ENCODE measurements at regions not wholly inside any gene's neighbourhood (a gene's known extent, or its start where the extent isn't known, plus 50 kb on each side); places are given as distances from the start of the nearest gene placed in this dataset.
"Not testable (repeated sequence)": the region's sequence is repeated elsewhere in the genome, so short reads cannot be mapped to it uniquely, and the experiment has no call there.

GRCh38 chr12:60197589-60197988 lies 601.8 kb downstream of the SLC16A7 start:
- no peak for DNase-seq

GRCh38 chr12:60201891-60202290 lies 606.1 kb downstream of the SLC16A7 start:
- DNase-seq, result no peak

- no peak for DNase-seq
These were observed 609.7 kb downstream of the SLC16A7 start for GRCh38 chr12:60205500-60205899.

GRCh38 chr12:60209521-60209920 lies 613.7 kb downstream of the SLC16A7 start:
- DNase-seq, result no peak

GRCh38 chr12:60209933-60210332 lies 614.1 kb downstream of the SLC16A7 start:
- DNase-seq, result no peak

- DNase-seq, result no peak
These were observed 614.9 kb downstream of the SLC16A7 start for GRCh38 chr12:60210756-60211155.

GRCh38 chr12:60211244-60211643 lies 615.4 kb downstream of the SLC16A7 start:
- DNase-seq, result no peak

GRCh38 chr12:60212159-60213000 lies 616.6 kb downstream of the SLC16A7 start:
- no peak for DNase-seq

- DNase-seq, result not testable (repeated sequence)
These were observed 617.4 kb downstream of the SLC16A7 start for GRCh38 chr12:60213272-60213671.

GRCh38 chr12:60216226-60216625 lies 620.4 kb downstream of the SLC16A7 start:
- DNase-seq, result no peak

GRCh38 chr12:60223242-60223641 lies 627.4 kb downstream of the SLC16A7 start:
- no peak for DNase-seq

GRCh38 chr12:60225216-60226000 lies 629.6 kb downstream of the SLC16A7 start:
- no peak for DNase-seq

- no peak for DNase-seq
These were observed 632.1 kb downstream of the SLC16A7 start for GRCh38 chr12:60227916-60228315.

- DNase-seq, result no peak
These were observed 634.2 kb downstream of the SLC16A7 start for GRCh38 chr12:60230056-60230455.

- DNase-seq, result no peak
These were observed 635.5 kb downstream of the SLC16A7 start for GRCh38 chr12:60231303-60231702.

GRCh38 chr12:60231976-60232907 lies 636.4 kb downstream of the SLC16A7 start:
- no peak for DNase-seq

- not testable (repeated sequence) for DNase-seq
These were observed 638.9 kb downstream of the SLC16A7 start for GRCh38 chr12:60234611-60235195.

GRCh38 chr12:60235261-60235660 lies 639.4 kb downstream of the SLC16A7 start:
- DNase-seq, result no peak

GRCh38 chr12:60236416-60236815 lies 640.6 kb downstream of the SLC16A7 start:
- not testable (repeated sequence) for DNase-seq

GRCh38 chr12:60240891-60241290 lies 645.1 kb downstream of the SLC16A7 start:
- DNase-seq, result no peak

- DNase-seq, result no peak
These were observed 655.3 kb downstream of the SLC16A7 start for GRCh38 chr12:60251091-60251490.

All from occipital lobe (tissue), 1 donor.